ENCODE measurements at regions not wholly inside any gene's neighbourhood (a gene's known extent, or its start where the extent isn't known, plus 50 kb on each side); places are given as distances from the start of the nearest gene placed in this dataset.
"Not testable (repeated sequence)": the region's sequence is repeated elsewhere in the genome, so short reads cannot be mapped to it uniquely, and the experiment has no call there.

GRCh38 chr6:130700397-130700796, 126.8 kb upstream of the SMLR1 start:
- Mint-ChIP-seq H3K27ac (no peak overlapping the region), H3K27me3 (ENCODE audit: insufficient read depth) (no peaks in the 10 kb centered on the region), H3K4me1 (peaks cover 6% of the 10 kb centered on the region), H3K4me3 (no peak overlapping the region), H3K9me3 (peaks cover 9% of the 10 kb centered on the region), H3K36me3 (ENCODE audit: low read depth) (no peaks in the 10 kb centered on the region)
- no peak overlapping the region for H3K4me3 ChIP-seq (ENCODE audit: low read length)
- TF ChIP-seq CTCF (conservative IDR thresholded peaks at IDR 0.05) = no peak
- H3K27me3 ChIP-seq (ENCODE audit: control insufficient read depth, insufficient read depth, low read length, poor library complexity, severe bottlenecking) = no peaks in the 10 kb centered on the region
- no peaks in the 10 kb centered on the region for H3K4me1 ChIP-seq (ENCODE audit: control insufficient read depth, insufficient read depth, low read length)
- 90 to 94% methylated on average over 4 of the region's 4 CpGs for WGBS, 2 experiments (ENCODE audit: insufficient coverage in 1 of 2, insufficient read length in 1 of 2)
- no peak overlapping the region for H3K9ac ChIP-seq (ENCODE audit: extremely low read depth, low read length, poor library complexity, severe bottlenecking)
- no peak overlapping the region for H3K27ac ChIP-seq (ENCODE audit: low read depth, low read length)
- no peaks in the 10 kb centered on the region for H3K9me3 ChIP-seq (ENCODE audit: control insufficient read depth, low read length)
- no peak for DNase-seq
- H3K36me3 ChIP-seq (ENCODE audit: control insufficient read depth, insufficient read depth, low read length) = no peaks in the 10 kb centered on the region

GRCh38 chr6:130708338-130708737, 118.9 kb upstream of the SMLR1 start:
- TF ChIP-seq CTCF (conservative IDR thresholded peaks at IDR 0.05) = no peak
- H3K4me3 Mint-ChIP-seq = no peak overlapping the region
- Histone ChIP-seq H3K4me1 (ENCODE audit: control insufficient read depth, insufficient read depth, low read length) (no peaks in the 10 kb centered on the region), H3K9ac (ENCODE audit: extremely low read depth, low read length, poor library complexity, severe bottlenecking) (no peak overlapping the region), H3K27me3 (ENCODE audit: control insufficient read depth, insufficient read depth, low read length, poor library complexity, severe bottlenecking) (no peaks in the 10 kb centered on the region), H3K4me3 (ENCODE audit: low read length) (no peak overlapping the region), H3K9me3 (ENCODE audit: control insufficient read depth, low read length) (no peaks in the 10 kb centered on the region), H3K27ac (ENCODE audit: low read depth, low read length) (no peak overlapping the region), H3K36me3 (ENCODE audit: control insufficient read depth, insufficient read depth, low read length) (no peaks in the 10 kb centered on the region)
- H3K36me3 Mint-ChIP-seq (ENCODE audit: low read depth) = no peaks in the 10 kb centered on the region
- H3K9me3 Mint-ChIP-seq = peaks cover 25% of the 10 kb centered on the region
- no peak overlapping the region for H3K27ac Mint-ChIP-seq
- peaks cover 24% of the 10 kb centered on the region for H3K4me1 Mint-ChIP-seq
- 83 to 91% methylated on average over 1 to 2 of the region's 2 CpGs for WGBS, 2 experiments (ENCODE audit: insufficient coverage in 1 of 2, insufficient read length in 1 of 2)
- no peak for DNase-seq
- H3K27me3 Mint-ChIP-seq (ENCODE audit: insufficient read depth) = no peaks in the 10 kb centered on the region

- not testable (repeated sequence) for H3K36me3 Mint-ChIP-seq (ENCODE audit: low read depth); H3K27ac ChIP-seq (ENCODE audit: low read depth, low read length); H3K27me3 ChIP-seq (ENCODE audit: control insufficient read depth, insufficient read depth, low read length, poor library complexity, severe bottlenecking); DNase-seq; H3K9me3 ChIP-seq (ENCODE audit: control insufficient read depth, low read length); H3K4me1 ChIP-seq (ENCODE audit: control insufficient read depth, insufficient read depth, low read length); H3K9me3 Mint-ChIP-seq; H3K4me3 ChIP-seq (ENCODE audit: low read length); H3K9ac ChIP-seq (ENCODE audit: extremely low read depth, low read length, poor library complexity, severe bottlenecking); H3K4me3 Mint-ChIP-seq; H3K27me3 Mint-ChIP-seq (ENCODE audit: insufficient read depth); H3K36me3 ChIP-seq (ENCODE audit: control insufficient read depth, insufficient read depth, low read length)
- WGBS, 2 experiments (ENCODE audit: insufficient coverage in 1 of 2, insufficient read length in 1 of 2) = 67% methylated on average over 3 of the region's 3 CpGs; no CpG with 5 or more reads in 1 of the 2 experiments
- peak overlapping the region; percentile 17 for H3K27ac Mint-ChIP-seq
- peaks cover 41% of the 10 kb centered on the region for H3K4me1 Mint-ChIP-seq
Measured at GRCh38 chr6:130711641-130712040, 115.6 kb upstream of the SMLR1 start.

- DNase-seq = peak; percentile 93
- H3K4me3 ChIP-seq (ENCODE audit: low read length) = no peak overlapping the region
- no peaks in the 10 kb centered on the region for H3K4me1 ChIP-seq (ENCODE audit: control insufficient read depth, insufficient read depth, low read length)
- Mint-ChIP-seq H3K27me3 (ENCODE audit: insufficient read depth) (no peaks in the 10 kb centered on the region), H3K36me3 (ENCODE audit: low read depth) (no peaks in the 10 kb centered on the region), H3K27ac (peak overlapping the region; percentile 85), H3K4me1 (peaks cover 43% of the 10 kb centered on the region), H3K9me3 (no peaks in the 10 kb centered on the region), H3K4me3 (no peak overlapping the region)
- WGBS, 2 experiments (ENCODE audit: insufficient coverage in 1 of 2, insufficient read length in 1 of 2) = 29% methylated on average over 3 of the region's 3 CpGs; no CpG with 5 or more reads in 1 of the 2 experiments
- TF ChIP-seq CTCF (conservative IDR thresholded peaks at IDR 0.05) = no peak
- no peak overlapping the region for H3K9ac ChIP-seq (ENCODE audit: extremely low read depth, low read length, poor library complexity, severe bottlenecking)
- no peaks in the 10 kb centered on the region for H3K9me3 ChIP-seq (ENCODE audit: control insufficient read depth, low read length)
- H3K27me3 ChIP-seq (ENCODE audit: control insufficient read depth, insufficient read depth, low read length, poor library complexity, severe bottlenecking) = no peaks in the 10 kb centered on the region
- no peaks in the 10 kb centered on the region for H3K36me3 ChIP-seq (ENCODE audit: control insufficient read depth, insufficient read depth, low read length)
- peak overlapping the region; percentile 40 for H3K27ac ChIP-seq (ENCODE audit: low read depth, low read length)
Measured at GRCh38 chr6:130713144-130713543, 114.1 kb upstream of the SMLR1 start.
